ENCODE measurements at regions not wholly inside any gene's neighbourhood (a gene's known extent, or its start where the extent isn't known, plus 50 kb on each side); places are given as distances from the start of the nearest gene placed in this dataset.

- TF ChIP-seq, protein P1, sequence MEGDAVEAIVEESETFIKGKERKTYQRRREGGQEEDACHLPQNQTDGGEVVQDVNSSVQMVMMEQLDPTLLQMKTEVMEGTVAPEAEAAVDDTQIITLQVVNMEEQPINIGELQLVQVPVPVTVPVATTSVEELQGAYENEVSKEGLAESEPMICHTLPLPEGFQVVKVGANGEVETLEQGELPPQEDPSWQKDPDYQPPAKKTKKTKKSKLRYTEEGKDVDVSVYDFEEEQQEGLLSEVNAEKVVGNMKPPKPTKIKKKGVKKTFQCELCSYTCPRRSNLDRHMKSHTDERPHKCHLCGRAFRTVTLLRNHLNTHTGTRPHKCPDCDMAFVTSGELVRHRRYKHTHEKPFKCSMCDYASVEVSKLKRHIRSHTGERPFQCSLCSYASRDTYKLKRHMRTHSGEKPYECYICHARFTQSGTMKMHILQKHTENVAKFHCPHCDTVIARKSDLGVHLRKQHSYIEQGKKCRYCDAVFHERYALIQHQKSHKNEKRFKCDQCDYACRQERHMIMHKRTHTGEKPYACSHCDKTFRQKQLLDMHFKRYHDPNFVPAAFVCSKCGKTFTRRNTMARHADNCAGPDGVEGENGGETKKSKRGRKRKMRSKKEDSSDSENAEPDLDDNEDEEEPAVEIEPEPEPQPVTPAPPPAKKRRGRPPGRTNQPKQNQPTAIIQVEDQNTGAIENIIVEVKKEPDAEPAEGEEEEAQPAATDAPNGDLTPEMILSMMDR (IDR thresholded peaks at IDR 0.05 in 4 of 5, conservative IDR thresholded peaks at IDR 0.05 in 1 of 5) = no peak
- no peak for TF ChIP-seq POLR2A (IDR thresholded peaks at IDR 0.05)
These were observed 141.6 kb downstream of the PCDH18 start for GRCh38 chr4:137390707-137391106.
